ENCODE measurements at regions not wholly inside any gene's neighbourhood (a gene's known extent, or its start where the extent isn't known, plus 50 kb on each side); places are given as distances from the start of the nearest gene placed in this dataset.

- Histone ChIP-seq H3K4me2 (ENCODE audit: low read depth, low read length) (no peak overlapping the region), H3K9me2 (replicated peaks; ENCODE audit: insufficient read depth, low read length) (no peaks in the 10 kb centered on the region), H3K4me1 (ENCODE audit: low read length) (no peaks in the 10 kb centered on the region), H3K9me3 (replicated peaks; ENCODE audit: insufficient read depth, low read length) (no peaks in the 10 kb centered on the region), H3K4me3 (ENCODE audit: low read length) (no peak overlapping the region), H3K79me2 (ENCODE audit: low read length) (no peaks in the 10 kb centered on the region), H3K27me3 (replicated peaks; ENCODE audit: insufficient read depth, low read length) (no peaks in the 10 kb centered on the region), H3K9ac (ENCODE audit: low read length) (no peak overlapping the region), H4K20me1 (ENCODE audit: insufficient read depth, low read length) (no peaks in the 10 kb centered on the region), H3K27ac (ENCODE audit: low read length) (no peak overlapping the region), H2AFZ (ENCODE audit: low read length) (no peak overlapping the region), H3K36me3 (replicated peaks; ENCODE audit: insufficient read depth, low read length) (no peaks in the 10 kb centered on the region), H3F3A (ENCODE audit: insufficient read depth, low read length) (no peaks in the 10 kb centered on the region)
- DNase-seq: no peak
- no peak for TF ChIP-seq EZH2phosphoT487 (IDR thresholded peaks at IDR 0.05; ENCODE audit: low read length)
Measured at GRCh38 chr5:155903791-155904190, 423.2 kb upstream of the SGCD start.

GRCh38 chr5:155905364-155905763 lies 421.6 kb upstream of the SGCD start:
- Histone ChIP-seq H4K20me1 (ENCODE audit: insufficient read depth, low read length) (no peaks in the 10 kb centered on the region), H3K27ac (ENCODE audit: low read length) (no peak overlapping the region), H3K9me2 (replicated peaks; ENCODE audit: insufficient read depth, low read length) (no peaks in the 10 kb centered on the region), H2AFZ (ENCODE audit: low read length) (no peak overlapping the region), H3F3A (ENCODE audit: insufficient read depth, low read length) (no peaks in the 10 kb centered on the region), H3K27me3 (replicated peaks; ENCODE audit: insufficient read depth, low read length) (no peaks in the 10 kb centered on the region), H3K4me3 (ENCODE audit: low read length) (no peak overlapping the region), H3K9ac (ENCODE audit: low read length) (no peak overlapping the region), H3K79me2 (ENCODE audit: low read length) (no peaks in the 10 kb centered on the region), H3K4me1 (ENCODE audit: low read length) (no peaks in the 10 kb centered on the region), H3K36me3 (replicated peaks; ENCODE audit: insufficient read depth, low read length) (no peaks in the 10 kb centered on the region), H3K4me2 (ENCODE audit: low read depth, low read length) (no peak overlapping the region), H3K9me3 (replicated peaks; ENCODE audit: insufficient read depth, low read length) (no peaks in the 10 kb centered on the region)
- DNase-seq: no peak
- TF ChIP-seq CTCF (IDR thresholded peaks at IDR 0.05; ENCODE audit: low read length) (no peak), EZH2phosphoT487 (IDR thresholded peaks at IDR 0.05; ENCODE audit: low read length) (no peak), EZH2 (optimal IDR thresholded peaks at IDR 0.05; ENCODE audit: low read depth, low read length) (no peak)

DNA sequence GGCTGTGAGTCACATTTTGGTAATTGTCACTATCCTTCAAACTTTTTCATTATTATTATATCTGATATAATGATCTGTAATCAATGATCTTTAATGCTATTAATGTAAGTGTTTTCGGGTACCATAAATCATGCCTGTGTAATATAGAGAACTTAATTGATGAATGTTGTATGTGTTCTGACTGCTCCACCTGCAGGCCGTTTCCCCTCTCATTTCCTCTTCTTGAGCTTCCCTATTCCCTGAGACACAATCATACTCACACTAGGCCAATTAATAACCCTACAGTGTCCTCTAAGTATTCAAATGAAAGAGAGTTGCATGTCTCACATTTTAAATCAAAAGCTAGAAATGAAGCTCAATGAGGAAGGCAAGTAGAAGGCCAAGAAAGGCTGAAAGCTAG lies 420.9 kb upstream of the SGCD start:
- Histone ChIP-seq H3K4me2 (ENCODE audit: low read depth, low read length) (no peak overlapping the region), H3F3A (ENCODE audit: insufficient read depth, low read length) (no peaks in the 10 kb centered on the region), H3K9me2 (replicated peaks; ENCODE audit: insufficient read depth, low read length) (no peaks in the 10 kb centered on the region), H4K20me1 (ENCODE audit: insufficient read depth, low read length) (no peaks in the 10 kb centered on the region), H3K27me3 (replicated peaks; ENCODE audit: insufficient read depth, low read length) (no peaks in the 10 kb centered on the region), H3K4me3 (ENCODE audit: low read length) (no peak overlapping the region), H3K36me3 (replicated peaks; ENCODE audit: insufficient read depth, low read length) (no peaks in the 10 kb centered on the region), H2AFZ (ENCODE audit: low read length) (no peak overlapping the region), H3K27ac (ENCODE audit: low read length) (no peak overlapping the region), H3K4me1 (ENCODE audit: low read length) (no peaks in the 10 kb centered on the region), H3K9ac (ENCODE audit: low read length) (no peak overlapping the region), H3K9me3 (replicated peaks; ENCODE audit: insufficient read depth, low read length) (no peaks in the 10 kb centered on the region), H3K79me2 (ENCODE audit: low read length) (no peaks in the 10 kb centered on the region)
- TF ChIP-seq CTCF (IDR thresholded peaks at IDR 0.05; ENCODE audit: low read length): peak; percentile 14; the same call in 1 of the 2 replicates
- TF ChIP-seq EZH2 (optimal IDR thresholded peaks at IDR 0.05; ENCODE audit: low read depth, low read length): no peak
- DNase-seq: no peak

- H3K4me3 ChIP-seq (ENCODE audit: low read length): no peak overlapping the region
- no peak overlapping the region for H3K27ac ChIP-seq (ENCODE audit: low read length)
Measured at GRCh38 chr5:155908543-155908942, 418.4 kb upstream of the SGCD start.

More at GRCh38 chr5:155908543-155908942, 418.4 kb upstream of the SGCD start:
- H3K27me3 ChIP-seq (replicated peaks; ENCODE audit: insufficient read depth, low read length): no peaks in the 10 kb centered on the region
- no peak overlapping the region for H3K9ac ChIP-seq (ENCODE audit: low read length)
- H4K20me1 ChIP-seq (ENCODE audit: insufficient read depth, low read length): no peaks in the 10 kb centered on the region
- no peaks in the 10 kb centered on the region for H3K9me3 ChIP-seq (replicated peaks; ENCODE audit: insufficient read depth, low read length)
- no peaks in the 10 kb centered on the region for H3K9me2 ChIP-seq (replicated peaks; ENCODE audit: insufficient read depth, low read length)
- TF ChIP-seq EZH2phosphoT487 (IDR thresholded peaks at IDR 0.05; ENCODE audit: low read length): no peak
- H3K4me2 ChIP-seq (ENCODE audit: low read depth, low read length): no peak overlapping the region
- no peaks in the 10 kb centered on the region for H3K79me2 ChIP-seq (ENCODE audit: low read length)
- no peak overlapping the region for H2AFZ ChIP-seq (ENCODE audit: low read length)
- DNase-seq: no peak
- no peaks in the 10 kb centered on the region for H3F3A ChIP-seq (ENCODE audit: insufficient read depth, low read length)
- H3K4me1 ChIP-seq (ENCODE audit: low read length): no peaks in the 10 kb centered on the region
- no peaks in the 10 kb centered on the region for H3K36me3 ChIP-seq (replicated peaks; ENCODE audit: insufficient read depth, low read length)

Measured in MM.1S (cell line).